NCI-H524 (cell line): ENCODE measurements at regions not wholly inside any gene's neighbourhood (a gene's known extent, or its start where the extent isn't known, plus 50 kb on each side); places are given as distances from the start of the nearest gene placed in this dataset.
A peak's percentile ranks its signal among the peaks of the same experiment; 100 is the strongest.

Experiments used
- DNase-seq, 2 experiments: peaks; one replicate each; lab custom pipeline; 2025; lab: John Stamatoyannopoulos, UW

- no peak for DNase-seq
Measured at GRCh38 chr12:42798811-42799438, 209.4 kb upstream of the PRICKLE1 start.

DNA sequence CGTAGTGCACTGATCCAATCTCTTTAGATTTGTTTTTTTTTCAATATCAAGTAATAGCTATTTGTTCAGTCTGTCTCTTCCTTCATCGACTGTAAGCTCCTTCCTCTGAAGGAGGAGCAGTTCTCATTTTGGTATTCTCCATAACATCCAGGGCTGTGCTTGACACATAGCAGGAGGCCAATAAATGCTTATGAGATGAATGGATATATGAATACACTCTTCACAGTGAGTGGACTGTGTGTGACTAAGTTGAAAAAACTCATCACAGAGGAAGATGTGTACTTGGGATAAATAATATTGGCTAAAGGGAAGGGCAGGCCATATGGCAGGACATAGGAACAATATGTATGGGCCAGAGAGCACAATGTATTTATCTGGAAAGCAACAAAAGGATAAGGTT lies 205.3 kb upstream of the PRICKLE1 start:
- no peak for DNase-seq

- no peak for DNase-seq
Measured at GRCh38 chr12:42793166-42793565, 203.6 kb upstream of the PRICKLE1 start.

- DNase-seq = no peak
Measured at GRCh38 chr12:42792265-42792664, 202.7 kb upstream of the PRICKLE1 start.

GRCh38 chr12:42791399-42791798 lies 201.9 kb upstream of the PRICKLE1 start:
- DNase-seq = no peak

DNA sequence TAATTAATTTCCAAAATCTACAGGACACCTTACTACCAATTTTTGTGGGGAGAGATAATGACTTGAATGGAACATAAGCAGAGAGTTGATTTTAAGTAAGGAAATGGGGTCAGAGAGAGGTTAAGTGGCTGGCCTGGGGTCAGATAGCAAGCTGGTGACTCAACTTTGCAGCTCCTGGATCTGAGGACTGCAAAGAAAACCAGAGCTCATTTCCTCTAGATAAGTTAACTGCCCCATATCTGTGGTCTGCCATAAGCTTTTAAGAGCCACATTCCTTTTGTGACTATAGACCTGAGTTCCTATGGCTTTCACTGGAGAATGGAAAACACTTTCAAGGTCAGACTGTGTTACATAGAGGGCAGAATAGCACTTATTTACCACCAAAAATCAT lies 201.2 kb upstream of the PRICKLE1 start:
- no peak for DNase-seq

GRCh38 chr12:42789808-42790760 lies 200.5 kb upstream of the PRICKLE1 start:
- DNase-seq = no peak

DNA sequence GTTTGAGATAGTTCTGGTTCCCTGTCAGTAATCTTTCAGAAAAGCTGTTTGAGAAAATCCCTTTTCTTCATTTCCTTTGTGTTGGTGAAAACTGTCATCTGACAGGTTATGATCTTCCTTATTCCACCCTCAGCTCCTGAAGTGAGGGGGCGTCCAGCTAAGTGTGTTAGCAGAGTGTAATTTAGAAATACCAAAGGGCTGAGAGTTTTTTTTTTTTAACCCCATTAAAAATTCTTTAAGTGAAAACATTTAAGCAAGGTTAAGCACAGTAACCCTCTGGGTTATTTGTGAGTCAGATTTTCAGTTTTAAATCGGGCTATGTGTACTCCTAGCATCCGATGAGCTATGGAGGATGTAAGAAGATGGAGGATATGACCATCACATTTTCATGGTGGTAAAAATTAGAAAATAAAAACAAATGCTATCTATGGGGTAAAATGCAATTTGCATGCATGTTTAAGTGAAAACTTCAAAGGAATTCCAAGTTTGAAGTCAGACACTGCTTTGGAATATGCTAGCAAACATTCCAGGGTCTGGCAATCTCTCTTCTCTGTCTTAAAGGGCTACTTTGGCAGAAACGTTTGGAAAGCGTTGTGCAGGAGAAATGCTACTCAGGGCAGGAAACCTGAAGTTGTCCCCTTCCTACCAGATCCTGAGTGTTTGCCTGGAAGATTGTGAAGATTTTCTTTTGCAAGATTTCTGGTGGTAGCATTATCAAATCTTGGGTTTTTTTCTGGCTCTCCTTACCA lies 197.0 kb upstream of the PRICKLE1 start:
- DNase-seq = no peak

DNA sequence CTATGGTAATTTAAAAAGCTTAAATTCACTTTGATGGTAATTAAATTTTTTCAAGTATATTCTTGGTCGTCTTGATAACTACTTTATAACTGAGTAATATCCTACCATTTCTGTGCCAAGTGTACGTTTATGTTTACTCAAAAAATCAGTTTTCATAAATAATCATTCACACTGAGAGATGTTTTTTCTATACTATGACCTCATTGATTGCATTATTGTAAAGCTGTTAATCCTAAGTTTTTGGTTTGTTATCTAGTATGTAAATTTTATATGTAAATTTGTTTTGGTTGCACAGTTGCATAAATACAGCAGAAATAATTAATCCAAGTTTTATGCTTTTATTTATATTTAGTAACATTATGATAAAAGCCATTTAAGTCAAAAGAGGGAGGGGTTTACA lies 196.4 kb upstream of the PRICKLE1 start:
- no peak for DNase-seq

DNA sequence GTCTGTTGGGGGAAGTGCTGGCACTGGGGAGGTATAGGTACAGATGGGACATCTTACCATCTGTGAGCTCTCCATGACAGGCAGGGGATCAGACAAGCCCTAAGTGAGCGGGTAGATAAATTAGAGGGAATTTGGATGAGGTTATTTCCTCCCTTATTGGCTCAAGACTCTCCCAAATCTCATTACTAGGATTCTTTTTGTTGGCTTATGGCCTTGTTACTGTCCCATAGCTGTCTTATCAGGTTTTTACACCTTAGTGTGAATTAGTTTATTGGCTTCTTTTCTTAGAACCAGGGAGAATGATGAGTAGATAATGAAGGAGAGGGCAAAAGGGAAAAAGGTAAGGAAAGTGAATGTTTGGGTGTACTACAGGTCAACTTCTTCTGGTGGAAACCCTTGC lies 191.1 kb upstream of the PRICKLE1 start:
- DNase-seq = peak; percentile 78 to 91

- no peak for DNase-seq
Measured at GRCh38 chr12:42779186-42779859, 189.8 kb upstream of the PRICKLE1 start.

DNA sequence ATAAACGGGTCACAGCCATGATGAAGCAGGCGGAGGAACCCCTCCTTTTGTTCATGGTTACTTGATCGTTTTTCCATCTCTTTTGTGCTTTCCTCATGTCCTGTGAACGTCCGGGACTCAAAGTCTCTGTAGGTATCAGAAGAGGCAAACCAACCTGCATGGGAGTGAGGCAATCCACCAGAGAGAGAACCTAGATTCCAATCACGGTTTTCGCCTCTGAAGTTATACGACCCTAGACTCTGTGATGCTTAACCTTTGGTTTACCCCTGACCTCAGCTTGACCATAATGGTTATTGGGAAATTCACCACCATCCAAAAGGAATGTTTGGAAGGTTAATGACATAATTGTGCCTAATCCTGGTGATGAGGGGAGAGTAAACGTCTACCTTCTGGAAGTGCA lies 186.8 kb upstream of the PRICKLE1 start:
- no peak for DNase-seq

DNA sequence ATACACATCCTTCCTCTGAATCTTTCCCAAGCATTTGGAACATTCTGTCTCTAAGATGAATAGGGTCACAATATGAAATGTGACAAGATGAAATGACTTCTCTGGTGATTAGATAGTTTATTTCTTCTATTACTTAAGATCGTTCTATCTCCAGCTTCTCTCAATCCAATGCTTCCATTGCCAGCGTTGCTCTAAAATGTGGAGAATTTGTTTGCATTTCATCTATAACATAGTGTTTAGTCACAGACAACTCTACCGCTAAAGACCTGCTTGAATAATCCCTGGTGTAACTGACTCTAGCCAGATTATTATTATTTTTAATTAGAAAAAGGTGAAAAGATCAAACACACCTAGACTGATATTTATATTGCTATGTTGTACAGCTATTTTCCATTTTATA lies 184.7 kb upstream of the PRICKLE1 start:
- DNase-seq = no peak

- DNase-seq = no peak
Measured at GRCh38 chr12:42770261-42770660, 180.7 kb upstream of the PRICKLE1 start.

GRCh38 chr12:42769455-42769854 lies 179.9 kb upstream of the PRICKLE1 start:
- DNase-seq = no peak

DNA sequence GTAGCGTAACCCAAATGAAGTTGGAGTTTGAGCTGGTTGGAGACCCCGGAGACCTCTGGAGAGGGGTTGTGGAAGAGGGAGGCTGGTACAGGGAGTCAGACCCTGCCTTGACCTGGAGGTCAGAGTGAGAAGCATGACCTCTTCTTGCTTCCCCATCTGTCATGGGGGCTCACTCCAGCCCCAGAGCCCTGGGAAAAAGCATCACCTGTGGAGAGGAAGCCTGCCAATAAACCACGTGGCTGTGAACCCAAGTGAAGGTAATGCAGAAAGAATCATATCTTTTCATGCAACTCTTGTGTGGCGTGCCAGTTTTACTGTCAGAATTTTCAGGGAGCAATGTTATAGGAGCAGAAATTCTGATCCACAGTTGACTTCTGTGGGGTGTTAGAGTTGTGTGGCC lies 178.5 kb upstream of the PRICKLE1 start:
- DNase-seq = no peak

DNA sequence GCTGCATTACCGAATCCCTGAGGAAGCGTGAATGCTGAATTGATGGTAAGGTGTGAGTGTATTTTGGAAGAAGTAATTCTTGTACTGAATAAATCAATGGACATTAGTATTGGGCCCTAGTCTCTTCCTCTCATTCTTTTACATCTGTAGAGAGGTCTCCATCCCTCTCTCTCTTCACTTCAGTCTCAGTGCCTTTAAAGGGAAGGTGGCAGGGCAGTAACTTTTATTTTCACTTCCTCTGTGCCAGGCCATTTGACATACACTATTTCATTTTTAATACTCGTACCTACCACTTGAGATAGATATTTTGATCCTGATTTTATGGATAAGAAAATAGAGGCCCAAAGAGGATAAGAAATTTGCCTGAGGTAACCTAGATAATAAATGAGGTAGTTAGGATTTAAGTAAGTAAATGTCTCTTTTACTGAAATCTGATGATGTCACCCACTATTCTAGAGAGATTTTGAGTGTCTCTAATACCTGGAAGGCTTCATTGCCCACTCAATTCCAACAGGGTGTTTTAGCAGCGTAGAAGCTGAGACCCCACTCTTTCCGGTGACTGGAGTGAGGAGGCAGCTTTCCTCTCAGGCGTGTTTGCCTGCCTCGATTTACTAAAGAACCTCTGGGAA lies 177.9 kb upstream of the PRICKLE1 start:
- no peak for DNase-seq

DNA sequence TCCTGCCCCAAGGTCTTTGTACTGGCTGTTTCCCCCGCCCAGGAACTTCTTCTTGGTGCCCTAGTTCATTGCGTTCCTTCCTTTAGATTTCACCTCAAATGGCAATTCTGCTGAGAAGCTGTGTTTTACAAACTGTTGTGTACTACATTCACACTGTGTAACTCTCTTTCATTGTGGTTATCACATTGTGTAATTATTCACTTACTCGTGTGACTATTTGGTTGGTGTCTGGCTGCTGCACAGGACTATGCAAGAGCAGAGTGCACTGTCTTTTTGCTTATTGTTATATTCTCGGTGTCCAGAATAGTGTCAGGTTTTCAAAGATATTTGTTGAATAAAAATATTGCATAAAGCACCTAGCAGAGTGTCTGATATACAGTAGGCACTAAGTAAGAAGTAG lies 177.2 kb upstream of the PRICKLE1 start:
- DNase-seq = no peak

DNA sequence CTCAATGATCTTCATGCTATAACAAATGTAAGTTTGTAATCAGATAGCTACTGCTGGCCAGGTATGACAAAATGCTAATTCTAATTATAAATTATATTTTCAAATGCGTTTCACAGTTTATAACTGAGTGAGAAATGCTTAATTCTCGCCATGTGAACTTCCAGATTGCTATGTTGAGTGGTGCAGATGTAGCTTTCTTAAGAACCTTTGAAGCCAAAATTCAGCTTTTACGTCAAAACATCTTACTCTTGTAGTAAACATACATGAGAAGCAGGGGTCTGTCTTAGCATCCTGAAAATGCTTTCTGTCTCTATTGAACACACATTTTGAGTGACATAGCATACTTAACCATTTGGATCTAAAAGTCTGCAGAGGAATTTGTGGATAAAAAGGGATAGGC lies 176.5 kb upstream of the PRICKLE1 start:
- DNase-seq = no peak

DNA sequence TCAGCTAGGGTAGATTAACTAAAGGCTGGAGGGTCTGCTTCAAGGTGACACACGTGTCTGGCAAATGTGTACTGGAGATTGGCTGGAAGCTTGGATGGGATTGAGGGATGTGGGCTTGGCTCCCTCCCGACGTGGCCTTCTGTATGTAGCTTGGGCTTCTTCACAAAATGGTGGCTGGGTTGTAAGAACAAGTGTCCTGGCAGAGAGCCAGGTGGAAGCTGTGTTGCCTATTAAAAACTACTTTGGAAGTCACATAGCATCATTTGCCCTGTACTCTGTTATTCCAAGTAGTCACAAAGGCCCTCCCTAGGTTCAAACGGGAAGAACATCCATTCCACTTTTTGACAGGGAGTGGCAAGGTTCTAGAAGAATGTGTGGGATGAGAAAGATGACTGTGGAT lies 174.1 kb upstream of the PRICKLE1 start:
- DNase-seq = no peak

GRCh38 chr12:42762395-42762925 lies 172.9 kb upstream of the PRICKLE1 start:
- DNase-seq = no peak
